ENCODE measurements at regions not wholly inside any gene's neighbourhood (a gene's known extent, or its start where the extent isn't known, plus 50 kb on each side); places are given as distances from the start of the nearest gene placed in this dataset.
A peak's percentile ranks its signal among the peaks of the same experiment; 100 is the strongest.

DNA sequence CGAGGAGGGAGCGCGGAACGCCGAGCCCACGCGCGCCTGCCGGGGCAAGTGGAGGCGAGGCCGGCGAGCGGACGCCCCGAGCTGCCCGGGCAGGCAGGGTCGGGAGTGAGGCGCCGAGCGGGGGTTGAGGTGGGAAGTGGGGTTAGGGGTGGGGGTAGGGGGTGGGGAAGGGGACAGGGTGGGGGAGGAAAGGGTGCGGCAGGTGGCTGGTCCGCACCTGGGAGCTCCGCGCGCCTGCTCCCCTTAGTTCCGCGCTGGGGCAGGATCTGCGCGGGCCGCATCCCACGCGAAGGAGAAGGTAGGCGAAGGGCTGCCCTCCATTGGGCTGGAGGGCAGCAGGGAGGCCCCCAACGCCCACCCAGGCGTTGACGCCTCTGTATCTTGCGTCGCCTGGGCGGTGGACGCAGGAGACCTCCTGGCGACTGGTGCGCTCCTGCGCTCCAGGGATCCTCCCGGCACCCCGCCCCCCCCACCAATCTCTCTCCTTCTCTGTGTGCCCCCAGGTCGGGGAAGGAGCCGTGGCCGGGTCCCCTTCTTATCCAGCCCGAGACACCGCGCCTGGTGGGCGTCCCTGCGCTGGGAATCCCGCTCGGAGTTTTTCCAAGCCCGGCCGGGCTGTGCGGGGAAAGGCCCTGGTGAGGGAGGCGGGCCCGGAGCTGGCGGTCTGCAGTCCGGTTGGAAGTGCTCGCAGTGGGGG, 51.3 kb upstream of the AMZ2 start:
- Histone ChIP-seq H2AK5ac (ENCODE audit: insufficient read length, low read length) (no peak overlapping the region), H3K27ac (ENCODE audit: insufficient read length, low read depth, low read length) (no peak overlapping the region), H3K23me2 (ENCODE audit: insufficient read length, low read depth, low read length, poor library complexity, severe bottlenecking) (peaks cover 25% of the 10 kb centered on the region), H3K14ac (ENCODE audit: insufficient read depth, low read length) (no peak overlapping the region), H3K27me3 (ENCODE audit: insufficient read depth, low read length) (peaks cover 51% of the 10 kb centered on the region), H3K18ac (ENCODE audit: insufficient read length, low read depth, low read length) (no peak overlapping the region), H4K91ac (ENCODE audit: insufficient read length, low read depth, low read length) (no peak overlapping the region), H3K9ac (ENCODE audit: extremely low read depth, insufficient read length, low read length) (no peak overlapping the region), H2AFZ (ENCODE audit: low read length) (no peak overlapping the region), H2BK20ac (ENCODE audit: low read depth, low read length, poor library complexity, severe bottlenecking) (no peak overlapping the region), H2BK12ac (ENCODE audit: insufficient read length, low read depth, low read length) (no peak overlapping the region), H4K5ac (ENCODE audit: insufficient read length, low read depth, low read length) (no peak overlapping the region), H3K56ac (ENCODE audit: insufficient read length, low read depth, low read length) (no peak overlapping the region), H3K23ac (ENCODE audit: insufficient read length, low read depth, low read length) (no peak overlapping the region), H3T11ph (ENCODE audit: low read length) (no peak overlapping the region), H3K4ac (ENCODE audit: low read depth, low read length) (no peak overlapping the region), H4K20me1 (ENCODE audit: control insufficient read depth, insufficient read depth, insufficient read length) (peaks cover 2% of the 10 kb centered on the region), H3K79me1 (ENCODE audit: insufficient read depth, low read depth, low read length, poor library complexity, severe bottlenecking) (no peaks in the 10 kb centered on the region), H3K4me1 (ENCODE audit: insufficient read depth, low read length) (no peaks in the 10 kb centered on the region), H4K8ac (replicated peaks; ENCODE audit: insufficient read length, low read depth, low read length) (no peak overlapping the region), H3K79me2 (ENCODE audit: insufficient read depth, low read length) (no peaks in the 10 kb centered on the region), H2BK5ac (ENCODE audit: insufficient read length, low read length) (no peak overlapping the region), H2BK120ac (ENCODE audit: low read depth, low read length, poor library complexity, severe bottlenecking) (no peak overlapping the region), H2BK15ac (ENCODE audit: low read depth, low read length) (no peak overlapping the region), H3K9me3 (ENCODE audit: control insufficient read depth, low read depth, low read length) (no peaks in the 10 kb centered on the region), H3K4me2 (ENCODE audit: insufficient read depth, insufficient read length, low read length) (peak overlapping the region; percentile 81)
- Mint-ChIP-seq H3K4me1 (peaks cover 17 to 28% of the 10 kb centered on the region in 2 experiments), H3K36me3 (ENCODE audit: insufficient read depth in 1 of 3, low read depth in 3 of 3) (no peaks in the 10 kb centered on the region; a peak in 1 of 7 replicates), H3K27me3 (ENCODE audit: low read depth) (peaks cover 95% of the 10 kb centered on the region), H3K9me3 (peaks cover 2 to 3% of the 10 kb centered on the region in 2 experiments; a peak in 2 of 5 replicates), H3K27ac (no peak overlapping the region), H3K4me3 (peak overlapping the region; percentile 54 to 80)
- DNase-seq = peak; percentile 45
- TF ChIP-seq, protein P1, sequence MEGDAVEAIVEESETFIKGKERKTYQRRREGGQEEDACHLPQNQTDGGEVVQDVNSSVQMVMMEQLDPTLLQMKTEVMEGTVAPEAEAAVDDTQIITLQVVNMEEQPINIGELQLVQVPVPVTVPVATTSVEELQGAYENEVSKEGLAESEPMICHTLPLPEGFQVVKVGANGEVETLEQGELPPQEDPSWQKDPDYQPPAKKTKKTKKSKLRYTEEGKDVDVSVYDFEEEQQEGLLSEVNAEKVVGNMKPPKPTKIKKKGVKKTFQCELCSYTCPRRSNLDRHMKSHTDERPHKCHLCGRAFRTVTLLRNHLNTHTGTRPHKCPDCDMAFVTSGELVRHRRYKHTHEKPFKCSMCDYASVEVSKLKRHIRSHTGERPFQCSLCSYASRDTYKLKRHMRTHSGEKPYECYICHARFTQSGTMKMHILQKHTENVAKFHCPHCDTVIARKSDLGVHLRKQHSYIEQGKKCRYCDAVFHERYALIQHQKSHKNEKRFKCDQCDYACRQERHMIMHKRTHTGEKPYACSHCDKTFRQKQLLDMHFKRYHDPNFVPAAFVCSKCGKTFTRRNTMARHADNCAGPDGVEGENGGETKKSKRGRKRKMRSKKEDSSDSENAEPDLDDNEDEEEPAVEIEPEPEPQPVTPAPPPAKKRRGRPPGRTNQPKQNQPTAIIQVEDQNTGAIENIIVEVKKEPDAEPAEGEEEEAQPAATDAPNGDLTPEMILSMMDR (conservative IDR thresholded peaks at IDR 0.05) = no peak
- WGBS (ENCODE audit: extremely low coverage, insufficient read length, low lambda C conversion rate) = no CpG with 5 or more reads among the region's 63 CpGs

Measured in H9 (cell line).